ENCODE measurements at regions not wholly inside any gene's neighbourhood (a gene's known extent, or its start where the extent isn't known, plus 50 kb on each side); places are given as distances from the start of the nearest gene placed in this dataset.

DNA sequence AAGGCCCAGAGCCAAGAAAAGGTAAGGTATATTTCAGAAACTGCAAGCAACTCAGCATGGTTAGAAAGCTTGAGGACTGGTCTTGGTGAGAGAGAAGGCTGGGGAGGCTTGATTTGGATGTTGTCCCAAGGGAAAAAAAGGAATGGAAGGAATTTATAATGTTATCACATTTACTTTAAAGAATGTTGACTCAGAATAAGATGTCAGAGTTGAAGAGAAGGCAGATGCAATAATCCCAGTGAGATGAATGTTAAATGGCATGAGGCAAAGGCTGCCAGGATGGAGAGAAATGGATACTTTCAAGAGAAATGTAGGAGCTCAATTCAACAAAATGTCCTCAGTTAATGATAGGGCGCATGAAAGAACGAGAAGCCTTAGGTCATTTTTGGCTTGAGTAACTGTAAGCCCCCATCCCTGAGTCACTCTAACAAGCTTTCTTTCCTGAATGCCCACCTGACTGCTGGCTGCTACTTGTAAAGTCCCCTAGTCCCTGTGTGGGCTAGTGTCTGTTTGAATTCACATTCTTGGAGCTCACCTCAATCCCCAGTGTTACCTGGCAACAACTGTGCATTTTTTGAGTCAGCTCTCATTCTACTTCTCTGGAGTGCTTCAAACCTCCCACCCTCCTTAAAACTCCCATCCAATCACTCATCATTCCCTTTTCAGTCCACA, 103.0 kb upstream of the TAPT1 start:
- POLR2A ChIA-PET = no interaction called here
- no peaks in the 10 kb centered on the region for H3K9me2 ChIP-seq
- CTCF ChIA-PET = interaction anchor here (1.2 to 1.4 kb wide), 3 partner anchors 13 to 36 kb away, joined by 3 to 5 read pairs (median 4); no protein-coding TSS in a partner anchor
- H3K27ac ChIP-seq (ENCODE audit: low read depth in 2 of 2, low read length in 1 of 2) = no peak overlapping the region
- no peak overlapping the region for H3K4me3 ChIP-seq (ENCODE audit: low read depth in 2 of 2, low read length in 1 of 2)
- H3K4me2 ChIP-seq = no peak overlapping the region
- no peaks in the 10 kb centered on the region for H3K9me3 ChIP-seq
- no peaks in the 10 kb centered on the region for H4K20me1 ChIP-seq (ENCODE audit: insufficient read depth)
- no peaks in the 10 kb centered on the region for H3K27me3 ChIP-seq (ENCODE audit: insufficient read depth)
- 54% methylated on average over 2 of the region's 2 CpGs for WGBS (ENCODE audit: low lambda C conversion rate)
- H3K9ac ChIP-seq = no peak overlapping the region
- no peaks in the 10 kb centered on the region for H3K4me1 ChIP-seq (ENCODE audit: control insufficient read depth in 1 of 2, insufficient read depth in 2 of 2, low read depth in 1 of 2, low read length in 1 of 2)
- H3K79me2 ChIP-seq (ENCODE audit: insufficient read depth) = no peaks in the 10 kb centered on the region
- no peaks in the 10 kb centered on the region for H3K36me3 ChIP-seq (replicated peaks in 1 of 2; ENCODE audit: control insufficient read depth in 1 of 2, insufficient read depth in 2 of 2, low read length in 1 of 2)
- no peaks in the 10 kb centered on the region for H3F3A ChIP-seq (replicated peaks; ENCODE audit: insufficient read depth)
- TF ChIP-seq NFIC (IDR thresholded peaks at IDR 0.05; ENCODE audit: borderline replicate concordance) (no peak), FOSL2 (IDR thresholded peaks at IDR 0.05; ENCODE audit: borderline replicate concordance, low read depth) (no peak)
- TF ChIP-seq, protein P1, sequence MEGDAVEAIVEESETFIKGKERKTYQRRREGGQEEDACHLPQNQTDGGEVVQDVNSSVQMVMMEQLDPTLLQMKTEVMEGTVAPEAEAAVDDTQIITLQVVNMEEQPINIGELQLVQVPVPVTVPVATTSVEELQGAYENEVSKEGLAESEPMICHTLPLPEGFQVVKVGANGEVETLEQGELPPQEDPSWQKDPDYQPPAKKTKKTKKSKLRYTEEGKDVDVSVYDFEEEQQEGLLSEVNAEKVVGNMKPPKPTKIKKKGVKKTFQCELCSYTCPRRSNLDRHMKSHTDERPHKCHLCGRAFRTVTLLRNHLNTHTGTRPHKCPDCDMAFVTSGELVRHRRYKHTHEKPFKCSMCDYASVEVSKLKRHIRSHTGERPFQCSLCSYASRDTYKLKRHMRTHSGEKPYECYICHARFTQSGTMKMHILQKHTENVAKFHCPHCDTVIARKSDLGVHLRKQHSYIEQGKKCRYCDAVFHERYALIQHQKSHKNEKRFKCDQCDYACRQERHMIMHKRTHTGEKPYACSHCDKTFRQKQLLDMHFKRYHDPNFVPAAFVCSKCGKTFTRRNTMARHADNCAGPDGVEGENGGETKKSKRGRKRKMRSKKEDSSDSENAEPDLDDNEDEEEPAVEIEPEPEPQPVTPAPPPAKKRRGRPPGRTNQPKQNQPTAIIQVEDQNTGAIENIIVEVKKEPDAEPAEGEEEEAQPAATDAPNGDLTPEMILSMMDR (IDR thresholded peaks at IDR 0.05) = no peak
- TF ChIP-seq, protein P2, sequence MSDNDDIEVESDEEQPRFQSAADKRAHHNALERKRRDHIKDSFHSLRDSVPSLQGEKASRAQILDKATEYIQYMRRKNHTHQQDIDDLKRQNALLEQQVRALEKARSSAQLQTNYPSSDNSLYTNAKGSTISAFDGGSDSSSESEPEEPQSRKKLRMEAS (IDR thresholded peaks at IDR 0.05; ENCODE audit: low read depth) = no peak
- DNase-seq = no peak
- H2AFZ ChIP-seq (ENCODE audit: low read depth) = no peak overlapping the region

DNA sequence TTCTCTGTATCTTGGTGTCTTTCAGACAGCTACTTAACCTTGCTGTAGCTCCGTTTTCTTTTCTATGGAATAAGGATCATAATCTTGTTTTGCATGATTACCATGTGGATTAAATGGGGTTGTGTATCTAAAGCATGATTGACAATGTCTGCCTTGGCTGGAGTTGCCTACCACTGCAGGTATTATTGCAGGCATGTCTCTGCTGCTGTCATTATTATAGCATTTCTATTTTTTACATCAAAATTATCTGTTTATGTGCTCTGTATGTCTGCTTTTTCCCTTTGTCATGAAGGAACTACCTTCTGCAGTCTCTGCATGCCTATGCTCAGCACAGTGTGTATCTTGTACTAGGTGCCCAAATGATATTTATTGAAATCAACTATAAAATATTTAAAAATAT, 95.9 kb upstream of the TAPT1 start:
- no peaks in the 10 kb centered on the region for H3K79me2 ChIP-seq (ENCODE audit: insufficient read depth)
- no peak for TF ChIP-seq GABPA (IDR thresholded peaks at IDR 0.05; ENCODE audit: low read depth)
- TF ChIP-seq MXI1 (IDR thresholded peaks at IDR 0.05; ENCODE audit: low read depth, low read length) = no peak
- TF ChIP-seq, protein P3, sequence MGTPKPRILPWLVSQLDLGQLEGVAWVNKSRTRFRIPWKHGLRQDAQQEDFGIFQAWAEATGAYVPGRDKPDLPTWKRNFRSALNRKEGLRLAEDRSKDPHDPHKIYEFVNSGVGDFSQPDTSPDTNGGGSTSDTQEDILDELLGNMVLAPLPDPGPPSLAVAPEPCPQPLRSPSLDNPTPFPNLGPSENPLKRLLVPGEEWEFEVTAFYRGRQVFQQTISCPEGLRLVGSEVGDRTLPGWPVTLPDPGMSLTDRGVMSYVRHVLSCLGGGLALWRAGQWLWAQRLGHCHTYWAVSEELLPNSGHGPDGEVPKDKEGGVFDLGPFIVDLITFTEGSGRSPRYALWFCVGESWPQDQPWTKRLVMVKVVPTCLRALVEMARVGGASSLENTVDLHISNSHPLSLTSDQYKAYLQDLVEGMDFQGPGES (IDR thresholded peaks at IDR 0.05; ENCODE audit: low read depth, low read length) = no peak
- no peak for TF ChIP-seq FOSL2 (IDR thresholded peaks at IDR 0.05; ENCODE audit: borderline replicate concordance, low read depth)
- TF ChIP-seq TAF1 (IDR thresholded peaks at IDR 0.05; ENCODE audit: borderline replicate concordance, low read depth, low read length) = no peak
- TF ChIP-seq, protein P4, sequence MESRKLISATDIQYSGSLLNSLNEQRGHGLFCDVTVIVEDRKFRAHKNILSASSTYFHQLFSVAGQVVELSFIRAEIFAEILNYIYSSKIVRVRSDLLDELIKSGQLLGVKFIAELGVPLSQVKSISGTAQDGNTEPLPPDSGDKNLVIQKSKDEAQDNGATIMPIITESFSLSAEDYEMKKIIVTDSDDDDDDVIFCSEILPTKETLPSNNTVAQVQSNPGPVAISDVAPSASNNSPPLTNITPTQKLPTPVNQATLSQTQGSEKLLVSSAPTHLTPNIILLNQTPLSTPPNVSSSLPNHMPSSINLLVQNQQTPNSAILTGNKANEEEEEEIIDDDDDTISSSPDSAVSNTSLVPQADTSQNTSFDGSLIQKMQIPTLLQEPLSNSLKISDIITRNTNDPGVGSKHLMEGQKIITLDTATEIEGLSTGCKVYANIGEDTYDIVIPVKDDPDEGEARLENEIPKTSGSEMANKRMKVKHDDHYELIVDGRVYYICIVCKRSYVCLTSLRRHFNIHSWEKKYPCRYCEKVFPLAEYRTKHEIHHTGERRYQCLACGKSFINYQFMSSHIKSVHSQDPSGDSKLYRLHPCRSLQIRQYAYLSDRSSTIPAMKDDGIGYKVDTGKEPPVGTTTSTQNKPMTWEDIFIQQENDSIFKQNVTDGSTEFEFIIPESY (IDR thresholded peaks at IDR 0.05; ENCODE audit: borderline replicate concordance, low read depth) = no peak
- TF ChIP-seq MEF2A (IDR thresholded peaks at IDR 0.05; ENCODE audit: borderline replicate concordance, low read depth) = no peak
- no peak for TF ChIP-seq SIN3A (IDR thresholded peaks at IDR 0.05; ENCODE audit: borderline replicate concordance, low read depth, low read length)
- TF ChIP-seq JUND (IDR thresholded peaks at IDR 0.05) = no peak
- TF ChIP-seq, protein P1 (IDR thresholded peaks at IDR 0.05) = no peak
- TF ChIP-seq, protein P5, sequence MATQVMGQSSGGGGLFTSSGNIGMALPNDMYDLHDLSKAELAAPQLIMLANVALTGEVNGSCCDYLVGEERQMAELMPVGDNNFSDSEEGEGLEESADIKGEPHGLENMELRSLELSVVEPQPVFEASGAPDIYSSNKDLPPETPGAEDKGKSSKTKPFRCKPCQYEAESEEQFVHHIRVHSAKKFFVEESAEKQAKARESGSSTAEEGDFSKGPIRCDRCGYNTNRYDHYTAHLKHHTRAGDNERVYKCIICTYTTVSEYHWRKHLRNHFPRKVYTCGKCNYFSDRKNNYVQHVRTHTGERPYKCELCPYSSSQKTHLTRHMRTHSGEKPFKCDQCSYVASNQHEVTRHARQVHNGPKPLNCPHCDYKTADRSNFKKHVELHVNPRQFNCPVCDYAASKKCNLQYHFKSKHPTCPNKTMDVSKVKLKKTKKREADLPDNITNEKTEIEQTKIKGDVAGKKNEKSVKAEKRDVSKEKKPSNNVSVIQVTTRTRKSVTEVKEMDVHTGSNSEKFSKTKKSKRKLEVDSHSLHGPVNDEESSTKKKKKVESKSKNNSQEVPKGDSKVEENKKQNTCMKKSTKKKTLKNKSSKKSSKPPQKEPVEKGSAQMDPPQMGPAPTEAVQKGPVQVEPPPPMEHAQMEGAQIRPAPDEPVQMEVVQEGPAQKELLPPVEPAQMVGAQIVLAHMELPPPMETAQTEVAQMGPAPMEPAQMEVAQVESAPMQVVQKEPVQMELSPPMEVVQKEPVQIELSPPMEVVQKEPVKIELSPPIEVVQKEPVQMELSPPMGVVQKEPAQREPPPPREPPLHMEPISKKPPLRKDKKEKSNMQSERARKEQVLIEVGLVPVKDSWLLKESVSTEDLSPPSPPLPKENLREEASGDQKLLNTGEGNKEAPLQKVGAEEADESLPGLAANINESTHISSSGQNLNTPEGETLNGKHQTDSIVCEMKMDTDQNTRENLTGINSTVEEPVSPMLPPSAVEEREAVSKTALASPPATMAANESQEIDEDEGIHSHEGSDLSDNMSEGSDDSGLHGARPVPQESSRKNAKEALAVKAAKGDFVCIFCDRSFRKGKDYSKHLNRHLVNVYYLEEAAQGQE (IDR thresholded peaks at IDR 0.05; ENCODE audit: low read depth, low read length) = no peak
- TF ChIP-seq RCOR1 (IDR thresholded peaks at IDR 0.05; ENCODE audit: low read length) = no peak
- H3K27ac ChIP-seq (ENCODE audit: low read depth in 2 of 2, low read length in 1 of 2) = no peak overlapping the region
- H4K20me1 ChIP-seq (ENCODE audit: insufficient read depth) = no peaks in the 10 kb centered on the region
- H3K4me2 ChIP-seq = no peak overlapping the region
- no peak for DNase-seq
- H3K9me2 ChIP-seq = no peaks in the 10 kb centered on the region
- H3K4me3 ChIP-seq (ENCODE audit: low read depth in 2 of 2, low read length in 1 of 2) = no peak overlapping the region
- H3K27me3 ChIP-seq (ENCODE audit: insufficient read depth) = no peaks in the 10 kb centered on the region
- no peaks in the 10 kb centered on the region for H3K36me3 ChIP-seq (replicated peaks in 1 of 2; ENCODE audit: control insufficient read depth in 1 of 2, insufficient read depth in 2 of 2, low read length in 1 of 2)
- WGBS (ENCODE audit: low lambda C conversion rate) = 0% methylated on average over 1 of the region's 1 CpG
- no peaks in the 10 kb centered on the region for H3K4me1 ChIP-seq (ENCODE audit: control insufficient read depth in 1 of 2, insufficient read depth in 2 of 2, low read depth in 1 of 2, low read length in 1 of 2)
- H2AFZ ChIP-seq (ENCODE audit: low read depth) = no peak overlapping the region
- ChIA-PET POLR2A (no interaction called here), CTCF (no interaction called here)
- H3K9me3 ChIP-seq = no peaks in the 10 kb centered on the region
- H3F3A ChIP-seq (replicated peaks; ENCODE audit: insufficient read depth) = no peaks in the 10 kb centered on the region
- H3K9ac ChIP-seq = no peak overlapping the region

Measured in SK-N-SH (cell line).